Ovary (tissue), 3 donors: ENCODE measurements at regions not wholly inside any gene's neighbourhood (a gene's known extent, or its start where the extent isn't known, plus 50 kb on each side); places are given as distances from the start of the nearest gene placed in this dataset.
A peak's percentile ranks its signal among the peaks of the same experiment; 100 is the strongest.

Source experiments
- EP300 ChIP-seq: sonication (generic); formaldehyde crosslinking; IDR thresholded peaks from one replicate; pipeline ENCODE4 v1.6.1; 2017; ENCODE audit warnings: antibody characterized with exemption
- POLR2A ChIP-seq: fragments of 450-650 bp; IDR thresholded peaks from one replicate; pipeline ENCODE4 v1.6.1; 2017; ENCODE audit warnings: antibody characterized with exemption, mild to moderate bottlenecking, moderate library complexity
- TF ChIP-seq, protein P1 (sequence below), 3 donors: fragments of 450-650 bp in 2 of 3; fragments of 200-600 bp in 1 of 3; IDR thresholded peaks; one replicate each; pipeline versions ENCODE4 v1.5.1 to v1.8.0; 2016 to 2022; ENCODE audit warnings: antibody characterized with exemption in 3 of 3, mild to moderate bottlenecking in 1 of 3
- donor health status: DM: no; HTN: no; CAD: no.

DNA sequence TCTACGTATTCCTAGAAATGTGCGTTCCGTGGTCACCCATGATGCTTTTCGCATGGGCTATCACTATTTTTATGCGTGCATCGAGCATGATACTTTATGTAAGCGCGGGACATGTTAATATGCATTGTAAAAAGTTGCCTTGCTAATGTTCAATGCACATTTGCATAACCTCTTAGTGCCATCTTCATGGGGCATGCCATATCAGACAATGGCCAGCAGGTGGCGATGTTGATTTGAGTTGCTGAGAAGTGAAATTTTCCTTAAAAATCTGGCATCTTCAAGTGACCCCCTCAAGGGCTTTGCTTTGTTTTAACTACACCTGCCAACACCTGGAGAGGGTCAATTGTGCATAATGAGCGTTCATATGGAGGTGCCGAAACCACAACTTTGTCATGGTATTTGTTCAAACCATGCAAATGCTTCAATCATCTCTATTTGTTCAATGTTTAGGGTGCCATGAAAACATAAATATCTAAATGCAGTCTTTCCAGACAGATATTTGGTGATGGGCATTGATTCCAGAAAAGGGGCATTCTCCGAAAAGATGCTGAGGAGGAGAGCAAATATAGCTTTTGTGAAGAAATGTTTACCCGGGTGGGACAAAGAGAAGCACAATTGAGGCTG, 833.9 kb upstream of the PRKX start:
- TF ChIP-seq, protein P1, sequence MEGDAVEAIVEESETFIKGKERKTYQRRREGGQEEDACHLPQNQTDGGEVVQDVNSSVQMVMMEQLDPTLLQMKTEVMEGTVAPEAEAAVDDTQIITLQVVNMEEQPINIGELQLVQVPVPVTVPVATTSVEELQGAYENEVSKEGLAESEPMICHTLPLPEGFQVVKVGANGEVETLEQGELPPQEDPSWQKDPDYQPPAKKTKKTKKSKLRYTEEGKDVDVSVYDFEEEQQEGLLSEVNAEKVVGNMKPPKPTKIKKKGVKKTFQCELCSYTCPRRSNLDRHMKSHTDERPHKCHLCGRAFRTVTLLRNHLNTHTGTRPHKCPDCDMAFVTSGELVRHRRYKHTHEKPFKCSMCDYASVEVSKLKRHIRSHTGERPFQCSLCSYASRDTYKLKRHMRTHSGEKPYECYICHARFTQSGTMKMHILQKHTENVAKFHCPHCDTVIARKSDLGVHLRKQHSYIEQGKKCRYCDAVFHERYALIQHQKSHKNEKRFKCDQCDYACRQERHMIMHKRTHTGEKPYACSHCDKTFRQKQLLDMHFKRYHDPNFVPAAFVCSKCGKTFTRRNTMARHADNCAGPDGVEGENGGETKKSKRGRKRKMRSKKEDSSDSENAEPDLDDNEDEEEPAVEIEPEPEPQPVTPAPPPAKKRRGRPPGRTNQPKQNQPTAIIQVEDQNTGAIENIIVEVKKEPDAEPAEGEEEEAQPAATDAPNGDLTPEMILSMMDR (IDR thresholded peaks at IDR 0.05), result peak in 2 of 3 donors; percentile 35 to 63
- TF ChIP-seq POLR2A (no peak), EP300 (no peak)
